Panc1 (cell line): ENCODE measurements at regions not wholly inside any gene's neighbourhood (a gene's known extent, or its start where the extent isn't known, plus 50 kb on each side); places are given as distances from the start of the nearest gene placed in this dataset.

Source experiments
- ATAC-seq: fragments of 200-7000 bp; cut with Tn5 transposase; 2 replicates; pipeline ENCODE4 v1.9.1; 2020; ENCODE audit warnings: mild to moderate bottlenecking, moderate library complexity
- BruUV-seq: library from RNA; stranded (reverse); fragments of 400-500 nt; replicated peaks from 2 replicates; lab custom pipeline; 2021; lab: Mats Ljungman, UMichigan
- CTCF ChIA-PET: fragments of 300-600 bp; sonication (Branson Sonifier 250); formaldehyde crosslinking; loops from one replicate; lab custom pipeline; 2022; ENCODE audit warnings: antibody characterized with exemption; lab: Charles Lee
- POLR2A ChIA-PET: fragments of 300-600 bp; sonication (Branson Sonifier 250); formaldehyde crosslinking; loops from one replicate; lab custom pipeline; 2022; ENCODE audit warnings: antibody characterized with exemption; lab: Charles Lee
- DNase-seq: peaks from one replicate; pipeline ENCODE4 v3.0.0-alpha.2; 2010; ENCODE audit warnings: low read depth, low spot score
- H3K27ac ChIP-seq: 2 replicates; pipeline ENCODE4 v1.5.1; 2011; ENCODE audit warnings: mild to moderate bottlenecking, low read length, inconsistent platforms
- H3K27me3 ChIP-seq: fragments of 200-500 bp; sonication (Bioruptor generic); 2 replicates; pipeline ENCODE4 v1.6.0; 2014; ENCODE audit warnings: low read length, inconsistent platforms; ENCODE audit not compliant: control insufficient read depth, insufficient read depth
- H3K36me3 ChIP-seq: fragments of 200-500 bp; sonication (Bioruptor generic); 2 replicates; pipeline ENCODE4 v1.5.1; 2014; ENCODE audit warnings: inconsistent platforms, mild to moderate bottlenecking, low read length, moderate library complexity; ENCODE audit not compliant: control insufficient read depth, insufficient read depth
- H3K4me1 ChIP-seq: 2 replicates; pipeline ENCODE4 v1.5.1; 2011; ENCODE audit warnings: inconsistent platforms, mild to moderate bottlenecking, low read length, moderate library complexity; ENCODE audit not compliant: control insufficient read depth, insufficient read depth
- H3K4me3 ChIP-seq, 2 experiments: 2 replicates each; pipeline ENCODE4 v1.5.1; 2011 to 2012; ENCODE audit warnings: low read depth in 2 of 2, low read length in 2 of 2, mild to moderate bottlenecking in 2 of 2, inconsistent platforms in 1 of 2, moderate library complexity in 1 of 2
- H3K9me3 ChIP-seq: fragments of 200-500 bp; sonication (Bioruptor generic); 2 replicates; pipeline ENCODE4 v1.5.1; 2014; ENCODE audit warnings: low read depth, mild to moderate bottlenecking, inconsistent platforms, low read length, moderate library complexity; ENCODE audit not compliant: control insufficient read depth, insufficient read depth
- POLR2AphosphoS5 ChIP-seq: IDR thresholded peaks from 2 replicates; pipeline ENCODE4 v1.6.1; 2012; ENCODE audit warnings: mild to moderate bottlenecking, low read depth, low read length, moderate library complexity
- SIN3A ChIP-seq: IDR thresholded peaks from 2 replicates; pipeline ENCODE4 v1.6.1; 2012; ENCODE audit warnings: low read depth, mild to moderate bottlenecking, low read length, moderate library complexity, borderline replicate concordance; ENCODE audit not compliant: insufficient read depth
- TCF7L2 ChIP-seq: IDR thresholded peaks from 2 replicates; pipeline ENCODE4 v1.6.1; 2011; ENCODE audit warnings: mild to moderate bottlenecking, low read depth, low read length, inconsistent platforms
- in situ Hi-C: cut with HindIII; loops from 2 replicates; pipeline ENCODE4 v1.10.0; 2016; ENCODE audit warnings: low sequenced_read_pairs, low pct_unique_long_range_greater_than_20kb
- intact Hi-C: fragments of 100-400 bp; cut with micrococcal nuclease; formaldehyde crosslinking; loops from one replicate; pipeline ENCODE4 v1.10.0; 2022; ENCODE audit not compliant: unreplicated experiment
- TF ChIP-seq, protein P1 (sequence below), 2 experiments: IDR thresholded peaks; 2 replicates each; pipeline ENCODE4 v1.6.1; 2011 to 2012; ENCODE audit warnings: low read depth in 2 of 2, control low read depth in 1 of 2, low read length in 1 of 2, mild to moderate bottlenecking in 1 of 2, moderate library complexity in 1 of 2; ENCODE audit not compliant: insufficient read depth in 1 of 2
- TF ChIP-seq, protein P2 (sequence below): fragments of 450-650 bp; IDR thresholded peaks from 2 replicates; pipeline ENCODE4 v1.5.1; 2017; ENCODE audit warnings: mild to moderate bottlenecking

DNA sequence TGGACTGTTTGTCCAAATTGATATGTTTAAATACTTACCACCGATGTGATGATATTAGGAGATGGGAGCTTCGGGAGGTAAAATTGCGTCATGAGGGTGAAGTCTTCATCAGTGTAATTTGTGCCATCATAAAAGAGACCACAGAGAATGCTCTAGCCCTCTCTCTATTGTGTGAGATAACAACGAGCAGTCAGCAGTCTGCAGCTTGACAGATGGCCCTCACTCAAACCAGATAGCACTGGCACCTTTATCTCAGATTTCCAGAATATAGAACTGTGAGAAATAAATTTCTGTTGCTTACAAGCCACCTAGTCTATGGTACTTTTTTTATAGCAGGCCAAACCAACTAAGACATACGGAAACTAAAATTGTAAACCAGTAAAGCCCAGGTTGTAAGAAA lies 1718.9 kb upstream of the MIR17HG start:
- in situ Hi-C loops (no loop called here), intact Hi-C loops (no loop called here)
- no peak overlapping the region for H3K27ac ChIP-seq
- H3K36me3 ChIP-seq: no peaks in the 10 kb centered on the region
- no peak for DNase-seq
- H3K27me3 ChIP-seq: no peaks in the 10 kb centered on the region
- BruUV-seq: no TSS peak
- ChIA-PET CTCF (no interaction called here), POLR2A (no interaction called here)
- ATAC-seq: no peak
- TF ChIP-seq SIN3A: no peak
- no peaks in the 10 kb centered on the region for H3K4me1 ChIP-seq
- H3K9me3 ChIP-seq: no peaks in the 10 kb centered on the region
- no peak overlapping the region for H3K4me3 ChIP-seq

DNA sequence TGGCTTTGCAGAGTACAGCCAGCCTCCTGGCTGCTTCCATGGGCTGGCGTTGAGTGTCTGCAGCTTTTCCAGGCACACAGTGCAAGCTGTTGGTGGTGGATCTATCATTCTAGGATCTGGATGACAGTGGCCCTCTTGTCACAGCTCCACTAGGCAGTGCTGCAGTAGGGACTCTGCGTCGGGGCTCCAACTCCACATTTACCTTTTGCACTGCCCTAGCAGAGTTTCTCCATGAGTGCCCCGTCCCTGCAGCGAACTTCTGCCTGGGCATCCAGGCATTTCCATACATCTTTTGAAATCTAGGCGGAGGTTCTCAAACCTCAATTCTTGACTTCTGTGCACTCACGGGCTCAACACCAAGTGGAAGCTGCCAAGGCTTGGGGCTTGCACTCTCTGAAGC lies 1697.3 kb upstream of the MIR17HG start:
- Histone ChIP-seq H3K4me3 (no peak overlapping the region), H3K36me3 (no peaks in the 10 kb centered on the region), H3K4me1 (no peaks in the 10 kb centered on the region), H3K9me3 (no peaks in the 10 kb centered on the region), H3K27ac (no peak overlapping the region), H3K27me3 (no peaks in the 10 kb centered on the region)
- no TSS peak for BruUV-seq
- no peak for TF ChIP-seq SIN3A
- TF ChIP-seq TCF7L2: no peak
- TF ChIP-seq, protein P1, sequence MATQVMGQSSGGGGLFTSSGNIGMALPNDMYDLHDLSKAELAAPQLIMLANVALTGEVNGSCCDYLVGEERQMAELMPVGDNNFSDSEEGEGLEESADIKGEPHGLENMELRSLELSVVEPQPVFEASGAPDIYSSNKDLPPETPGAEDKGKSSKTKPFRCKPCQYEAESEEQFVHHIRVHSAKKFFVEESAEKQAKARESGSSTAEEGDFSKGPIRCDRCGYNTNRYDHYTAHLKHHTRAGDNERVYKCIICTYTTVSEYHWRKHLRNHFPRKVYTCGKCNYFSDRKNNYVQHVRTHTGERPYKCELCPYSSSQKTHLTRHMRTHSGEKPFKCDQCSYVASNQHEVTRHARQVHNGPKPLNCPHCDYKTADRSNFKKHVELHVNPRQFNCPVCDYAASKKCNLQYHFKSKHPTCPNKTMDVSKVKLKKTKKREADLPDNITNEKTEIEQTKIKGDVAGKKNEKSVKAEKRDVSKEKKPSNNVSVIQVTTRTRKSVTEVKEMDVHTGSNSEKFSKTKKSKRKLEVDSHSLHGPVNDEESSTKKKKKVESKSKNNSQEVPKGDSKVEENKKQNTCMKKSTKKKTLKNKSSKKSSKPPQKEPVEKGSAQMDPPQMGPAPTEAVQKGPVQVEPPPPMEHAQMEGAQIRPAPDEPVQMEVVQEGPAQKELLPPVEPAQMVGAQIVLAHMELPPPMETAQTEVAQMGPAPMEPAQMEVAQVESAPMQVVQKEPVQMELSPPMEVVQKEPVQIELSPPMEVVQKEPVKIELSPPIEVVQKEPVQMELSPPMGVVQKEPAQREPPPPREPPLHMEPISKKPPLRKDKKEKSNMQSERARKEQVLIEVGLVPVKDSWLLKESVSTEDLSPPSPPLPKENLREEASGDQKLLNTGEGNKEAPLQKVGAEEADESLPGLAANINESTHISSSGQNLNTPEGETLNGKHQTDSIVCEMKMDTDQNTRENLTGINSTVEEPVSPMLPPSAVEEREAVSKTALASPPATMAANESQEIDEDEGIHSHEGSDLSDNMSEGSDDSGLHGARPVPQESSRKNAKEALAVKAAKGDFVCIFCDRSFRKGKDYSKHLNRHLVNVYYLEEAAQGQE (IDR thresholded peaks at IDR 0.05; ENCODE audit: insufficient read depth in 1 of 2, low read depth in 2 of 2, low read length in 1 of 2): no peak
- ChIA-PET CTCF (no interaction called here), POLR2A (no interaction called here)
- intact Hi-C loops (no loop called here), in situ Hi-C loops (no loop called here)
- ATAC-seq: no peak
- no peak for DNase-seq

DNA sequence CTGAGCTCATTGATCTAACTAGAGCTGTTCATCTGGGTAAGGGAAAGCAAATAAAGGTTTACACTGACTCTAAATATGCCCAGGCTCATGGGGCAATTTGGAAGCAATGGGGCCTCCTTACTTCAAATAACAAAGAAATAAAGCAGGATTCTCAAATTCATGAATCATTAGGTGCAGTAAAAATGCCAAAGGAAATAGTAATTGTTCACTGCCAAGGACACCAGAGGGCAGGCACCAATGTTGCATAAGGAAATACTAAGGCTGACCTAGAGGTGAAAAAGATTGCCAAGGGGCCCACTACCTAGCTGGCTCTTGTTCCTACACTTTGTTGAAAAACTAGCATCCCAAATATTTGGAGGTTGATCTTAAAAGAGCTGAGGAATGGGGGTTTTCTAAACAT lies 1686.7 kb upstream of the MIR17HG start:
- Histone ChIP-seq H3K27ac (no peak overlapping the region), H3K4me3 (no peak overlapping the region), H3K9me3 (no peaks in the 10 kb centered on the region), H3K27me3 (no peaks in the 10 kb centered on the region), H3K36me3 (no peaks in the 10 kb centered on the region), H3K4me1 (no peaks in the 10 kb centered on the region)
- ChIA-PET CTCF (no interaction called here), POLR2A (no interaction called here)
- intact Hi-C loops: no loop called here
- DNase-seq: no peak
- ATAC-seq: no peak
- no peak for TF ChIP-seq SIN3A
- TF ChIP-seq, protein P1 (IDR thresholded peaks at IDR 0.05; ENCODE audit: insufficient read depth in 1 of 2, low read depth in 2 of 2, low read length in 1 of 2): no peak
- no peak for TF ChIP-seq TCF7L2
- TF ChIP-seq, protein P2, sequence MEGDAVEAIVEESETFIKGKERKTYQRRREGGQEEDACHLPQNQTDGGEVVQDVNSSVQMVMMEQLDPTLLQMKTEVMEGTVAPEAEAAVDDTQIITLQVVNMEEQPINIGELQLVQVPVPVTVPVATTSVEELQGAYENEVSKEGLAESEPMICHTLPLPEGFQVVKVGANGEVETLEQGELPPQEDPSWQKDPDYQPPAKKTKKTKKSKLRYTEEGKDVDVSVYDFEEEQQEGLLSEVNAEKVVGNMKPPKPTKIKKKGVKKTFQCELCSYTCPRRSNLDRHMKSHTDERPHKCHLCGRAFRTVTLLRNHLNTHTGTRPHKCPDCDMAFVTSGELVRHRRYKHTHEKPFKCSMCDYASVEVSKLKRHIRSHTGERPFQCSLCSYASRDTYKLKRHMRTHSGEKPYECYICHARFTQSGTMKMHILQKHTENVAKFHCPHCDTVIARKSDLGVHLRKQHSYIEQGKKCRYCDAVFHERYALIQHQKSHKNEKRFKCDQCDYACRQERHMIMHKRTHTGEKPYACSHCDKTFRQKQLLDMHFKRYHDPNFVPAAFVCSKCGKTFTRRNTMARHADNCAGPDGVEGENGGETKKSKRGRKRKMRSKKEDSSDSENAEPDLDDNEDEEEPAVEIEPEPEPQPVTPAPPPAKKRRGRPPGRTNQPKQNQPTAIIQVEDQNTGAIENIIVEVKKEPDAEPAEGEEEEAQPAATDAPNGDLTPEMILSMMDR: no peak
- TF ChIP-seq POLR2AphosphoS5: no peak
- in situ Hi-C loops: no loop called here
- no TSS peak for BruUV-seq
